NB4 (cell line): ENCODE measurements at regions not wholly inside any gene's neighbourhood (a gene's known extent, or its start where the extent isn't known, plus 50 kb on each side); places are given as distances from the start of the nearest gene placed in this dataset.

Experiments used
- DNase-seq: peaks from one replicate; pipeline ENCODE4 v3.0.0; 2010; ENCODE audit warnings: low read depth
- H3K4me3 ChIP-seq: one replicate; pipeline ENCODE4 v1.5.1; 2011; ENCODE audit warnings: mild to moderate bottlenecking, low read depth, low read length, moderate library complexity
- CTCF ChIP-seq: IDR thresholded peaks from one replicate; pipeline ENCODE4 v1.5.1; 2012; ENCODE audit warnings: low read depth, low read length
- MAX ChIP-seq: IDR thresholded peaks from 2 replicates; pipeline ENCODE4 v1.6.1; 2011; ENCODE audit warnings: low read depth, low read length
- MYC ChIP-seq: IDR thresholded peaks from 2 replicates; pipeline ENCODE4 v1.6.1; 2011; ENCODE audit warnings: low read depth, low read length
- POLR2A ChIP-seq: IDR thresholded peaks from 2 replicates; pipeline ENCODE4 v1.6.1; 2011; ENCODE audit warnings: mild to moderate bottlenecking; ENCODE audit not compliant: insufficient read length; ENCODE audit errors: extremely low read depth

DNA sequence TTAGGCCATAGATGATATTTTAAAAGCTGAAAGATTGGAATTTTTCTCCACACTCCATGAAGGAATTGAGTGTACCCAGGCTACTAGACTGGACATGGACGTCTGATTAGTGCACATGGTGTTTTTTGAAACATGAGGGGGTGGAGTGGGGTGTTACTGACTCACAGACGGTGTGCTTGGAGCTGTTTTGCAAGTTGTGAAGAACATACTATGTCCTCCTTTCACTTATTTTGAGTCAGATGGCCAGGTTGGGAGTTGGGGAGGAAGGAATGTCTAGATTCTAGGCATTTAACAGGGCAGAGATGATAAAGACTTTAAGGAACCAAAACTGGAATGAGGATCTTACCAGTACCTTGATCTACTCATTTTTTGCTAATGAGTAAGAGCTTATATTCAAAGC is 158.1 kb upstream of the MTNR1B start:
- no peak for TF ChIP-seq POLR2A
- TF ChIP-seq MAX: no peak
- no peak for TF ChIP-seq CTCF
- TF ChIP-seq MYC: no peak
- DNase-seq: no peak
- H3K4me3 ChIP-seq: no peak overlapping the region

- no peak overlapping the region for H3K4me3 ChIP-seq
- TF ChIP-seq POLR2A: no peak
- TF ChIP-seq MYC: no peak
- TF ChIP-seq MAX: no peak
- TF ChIP-seq CTCF: no peak
- DNase-seq: no peak
These were observed 156.6 kb upstream of the MTNR1B start for GRCh38 chr11:92812841-92813240.

DNA sequence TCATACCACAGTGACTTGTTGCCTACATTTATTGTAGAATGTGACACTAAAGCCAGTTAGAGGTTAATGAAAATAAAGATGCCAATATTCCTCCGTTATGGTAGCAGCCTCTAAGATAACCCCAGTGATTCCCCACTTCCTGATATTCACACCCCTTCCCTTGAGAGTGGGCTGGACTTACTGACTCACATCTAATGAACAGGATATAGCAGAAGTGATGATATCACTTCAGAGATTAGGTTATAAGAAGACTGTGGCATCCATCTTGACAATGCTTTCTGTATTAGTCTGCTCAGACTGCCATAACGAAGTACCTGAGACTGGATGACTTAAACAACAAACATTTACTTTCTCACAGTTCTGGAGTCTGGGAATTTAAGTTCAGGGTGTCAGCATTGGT is 149.6 kb upstream of the MTNR1B start:
- no peak for DNase-seq
- TF ChIP-seq MAX (no peak), CTCF (no peak), MYC (no peak), POLR2A (no peak)
- H3K4me3 ChIP-seq: no peak overlapping the region

DNA sequence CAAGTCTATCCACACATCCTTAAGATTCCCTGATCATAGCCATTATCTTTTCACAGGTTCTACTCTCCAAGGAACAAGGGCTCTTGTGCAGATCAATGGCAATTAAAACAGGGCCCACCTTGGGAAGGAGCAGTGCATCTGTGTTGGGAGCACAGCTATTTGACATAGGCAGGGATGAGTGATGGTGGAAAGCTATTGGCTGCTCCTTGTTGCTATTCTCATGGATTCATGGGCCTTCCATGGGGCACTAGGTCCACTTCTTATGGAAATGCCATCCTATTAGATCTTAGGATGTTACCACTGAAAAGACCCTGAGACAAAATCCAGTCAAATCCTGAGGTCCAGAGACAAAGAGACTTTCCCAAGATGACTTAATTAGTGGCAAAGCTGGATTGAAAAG is 148.6 kb upstream of the MTNR1B start:
- DNase-seq: no peak
- TF ChIP-seq POLR2A: no peak
- no peak for TF ChIP-seq MAX
- TF ChIP-seq MYC: no peak
- no peak for TF ChIP-seq CTCF
- no peak overlapping the region for H3K4me3 ChIP-seq

DNA sequence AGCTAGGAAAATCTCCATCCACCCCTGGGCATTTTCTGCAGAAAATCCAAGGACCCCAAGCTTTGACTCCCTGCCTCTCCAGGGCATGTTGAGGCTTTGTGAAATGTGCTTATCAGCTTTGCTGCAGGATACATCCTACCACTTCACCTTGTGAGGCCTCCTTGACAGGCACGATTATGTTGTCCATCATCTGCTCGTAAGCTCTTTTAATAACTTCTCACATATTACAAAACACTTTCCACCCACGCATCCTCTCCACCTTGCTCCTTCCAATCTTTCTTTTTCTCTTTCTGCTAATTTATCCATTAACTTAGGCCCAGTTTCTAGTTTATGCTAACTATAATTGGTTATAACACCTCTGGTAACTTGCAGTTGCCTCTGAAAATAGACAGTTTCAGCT is 147.0 kb upstream of the MTNR1B start:
- no peak for DNase-seq
- H3K4me3 ChIP-seq: no peak overlapping the region
- TF ChIP-seq CTCF (no peak), MYC (no peak), MAX (no peak)

- no peak for DNase-seq
- no peak overlapping the region for H3K4me3 ChIP-seq
- TF ChIP-seq CTCF: no peak
These were observed 143.3 kb upstream of the MTNR1B start for GRCh38 chr11:92826136-92826535.
